ENCODE measurements at regions not wholly inside any gene's neighbourhood (a gene's known extent, or its start where the extent isn't known, plus 50 kb on each side); places are given as distances from the start of the nearest gene placed in this dataset.
"Not testable (repeated sequence)": the region's sequence is repeated elsewhere in the genome, so short reads cannot be mapped to it uniquely, and the experiment has no call there.

DNA sequence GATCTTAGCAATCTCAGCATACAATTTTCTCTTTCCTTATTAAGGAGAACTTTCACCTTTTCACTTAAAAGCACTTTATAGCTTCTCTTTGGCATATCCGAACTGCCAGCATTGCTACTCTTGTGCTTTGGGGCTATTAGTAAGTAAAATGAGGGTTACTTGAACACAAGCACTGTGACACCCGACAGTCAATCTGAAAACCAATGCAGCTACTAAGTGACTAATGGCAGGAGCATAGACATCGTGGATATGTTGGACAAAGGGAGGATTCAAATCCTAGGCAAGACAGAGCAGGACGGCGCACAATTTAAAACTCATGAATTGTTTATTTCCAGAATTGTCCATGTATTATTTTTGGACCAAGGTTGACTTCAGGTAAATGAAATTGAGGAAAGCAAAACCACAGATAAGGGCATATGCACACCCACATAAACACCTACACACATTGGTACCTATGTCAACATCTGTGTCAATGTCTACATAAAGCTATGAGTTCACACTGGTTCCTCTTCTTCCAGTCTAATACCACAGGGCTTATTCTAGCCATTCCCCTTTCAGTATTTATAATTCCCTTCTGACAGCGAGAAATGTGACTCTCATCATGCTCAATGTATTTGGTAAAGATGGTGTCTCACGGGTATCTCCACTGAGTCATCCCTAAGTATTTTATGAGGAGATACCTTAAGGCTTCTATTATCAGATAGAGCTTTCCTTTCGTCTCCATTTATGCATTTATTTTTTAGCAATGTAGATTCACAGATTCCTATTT lies 75.3 kb upstream of the RALGPS2 start:
- no peaks in the 10 kb centered on the region for H3K27me3 ChIP-seq
- no peaks in the 10 kb centered on the region for H3K36me3 ChIP-seq
- H3K9me3 ChIP-seq, result no peaks in the 10 kb centered on the region
- no peak overlapping the region for H3K4me3 ChIP-seq
- DNase-seq, result no peak

DNA sequence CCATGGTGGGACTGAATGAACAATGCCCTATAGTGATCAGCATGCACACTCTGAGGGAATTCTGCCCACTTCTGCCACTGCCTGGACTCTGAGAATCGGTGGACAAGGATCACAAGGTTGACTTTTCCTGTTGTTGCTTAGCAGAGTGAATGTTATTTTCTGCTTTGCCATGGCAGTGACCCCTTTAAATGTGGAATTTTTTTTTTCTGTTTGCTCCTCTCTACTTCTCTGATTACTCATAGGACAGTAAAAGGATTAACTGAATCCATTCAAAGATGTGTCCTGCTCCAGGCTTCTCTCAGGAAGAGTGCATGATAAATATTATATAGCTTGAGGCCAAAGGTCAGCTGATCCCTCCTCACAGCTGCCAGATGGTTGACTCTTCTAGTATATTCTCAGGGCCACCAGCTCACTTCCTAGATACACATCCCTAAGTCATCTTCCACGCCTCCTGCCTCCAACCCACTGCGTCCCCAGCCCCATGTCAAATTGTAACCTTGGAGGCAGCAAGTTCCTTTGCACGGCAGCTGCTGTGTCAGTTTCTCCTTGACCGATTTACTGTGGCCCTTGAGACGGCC lies 74.0 kb upstream of the RALGPS2 start:
- Histone ChIP-seq H3K36me3 (no peaks in the 10 kb centered on the region), H3K9me3 (no peaks in the 10 kb centered on the region), H3K27me3 (no peaks in the 10 kb centered on the region), H3K4me3 (no peak overlapping the region)
- peak; percentile 48 for DNase-seq

DNA sequence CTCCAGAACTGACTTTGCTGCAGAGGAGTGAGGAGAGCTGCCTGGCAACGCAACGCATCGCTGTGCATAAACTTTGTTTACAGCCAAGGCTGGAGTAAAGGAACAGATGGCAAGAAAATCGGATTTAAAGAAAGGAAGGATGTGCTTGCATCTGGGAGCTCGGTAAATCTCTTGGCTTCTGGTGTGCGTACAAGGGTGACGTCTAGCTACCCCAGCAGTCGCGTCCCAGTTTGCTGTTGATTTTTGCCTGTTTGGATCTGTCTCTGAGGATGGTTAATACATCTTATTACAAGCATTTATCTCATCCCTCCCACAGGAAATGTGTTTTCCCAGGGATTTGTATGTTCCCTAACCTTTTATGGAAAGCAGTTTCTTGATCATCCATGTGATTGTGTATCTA lies 73.3 kb upstream of the RALGPS2 start:
- Histone ChIP-seq H3K36me3 (no peaks in the 10 kb centered on the region), H3K27me3 (no peaks in the 10 kb centered on the region), H3K9me3 (no peaks in the 10 kb centered on the region), H3K4me3 (no peak overlapping the region)
- DNase-seq, result no peak

DNA sequence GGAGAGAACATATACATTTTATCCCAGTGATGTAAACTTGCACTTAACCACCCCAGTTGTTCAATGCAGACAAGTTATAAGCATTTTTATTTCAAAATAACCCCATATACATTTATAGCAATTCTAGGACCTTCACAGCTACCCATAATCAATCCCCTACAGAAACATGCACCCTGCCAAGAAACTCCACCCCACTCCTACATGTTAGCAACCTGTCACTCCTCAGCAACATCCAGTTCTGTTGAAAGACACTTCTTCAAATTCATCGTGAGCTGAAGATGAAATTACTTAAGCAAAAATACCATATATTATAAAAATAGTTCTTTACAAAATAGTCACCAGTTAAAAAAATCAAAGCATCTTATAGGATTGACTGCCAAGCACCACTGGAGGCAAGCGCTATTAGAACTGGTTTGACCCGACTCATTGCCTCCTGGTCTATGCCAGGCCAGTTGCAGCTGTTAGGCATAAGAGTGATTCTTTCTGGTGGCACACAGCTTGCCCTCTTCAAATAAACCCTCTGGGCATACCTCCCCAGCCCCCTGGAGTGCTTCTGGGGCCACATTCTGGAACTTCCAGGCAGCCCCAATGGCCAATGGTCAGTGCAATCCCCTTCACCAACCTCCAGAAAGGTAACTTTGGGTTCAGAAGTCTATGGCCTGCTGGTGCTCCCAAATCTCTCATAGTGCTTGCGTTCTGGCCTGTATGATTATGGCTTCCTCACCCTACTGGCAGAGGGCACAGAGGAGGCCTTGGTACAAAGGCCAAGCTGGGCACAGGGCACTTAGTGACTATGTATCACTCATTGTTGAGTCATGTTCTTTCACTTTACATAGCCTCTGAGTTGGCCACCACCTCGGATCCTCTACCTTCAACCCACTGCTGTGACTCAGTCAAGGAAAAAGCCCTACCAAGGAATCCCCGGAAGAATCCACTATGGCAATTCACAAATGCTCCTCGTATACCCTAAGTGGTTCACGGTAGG lies 72.2 kb upstream of the RALGPS2 start:
- H3K4me3 ChIP-seq, result no peak overlapping the region
- DNase-seq, result peak; percentile 94
- H3K9me3 ChIP-seq, result no peaks in the 10 kb centered on the region
- no peaks in the 10 kb centered on the region for H3K27me3 ChIP-seq
- H3K36me3 ChIP-seq, result no peaks in the 10 kb centered on the region

DNA sequence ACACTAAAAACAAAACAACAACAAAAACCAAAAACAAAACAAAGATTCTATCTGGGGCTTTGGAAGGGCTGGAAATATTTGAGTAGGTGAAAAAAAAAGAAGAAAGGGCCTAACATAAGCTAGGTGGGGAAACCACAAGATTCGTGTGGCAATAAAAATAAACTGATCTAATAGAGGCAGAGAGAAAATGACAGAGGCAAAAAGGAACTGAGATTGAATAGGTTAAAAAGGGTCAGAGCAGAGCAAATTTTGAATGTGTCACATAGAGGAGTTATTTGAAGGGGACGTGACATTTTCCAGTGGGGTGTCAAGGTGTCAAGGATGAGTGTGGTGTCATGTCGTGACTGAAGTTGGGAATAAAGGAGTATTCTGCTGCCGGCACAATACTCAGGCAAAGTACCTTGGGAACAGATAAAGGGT lies 65.2 kb upstream of the RALGPS2 start:
- Histone ChIP-seq H3K36me3 (no peaks in the 10 kb centered on the region), H3K9me3 (no peaks in the 10 kb centered on the region), H3K27me3 (no peaks in the 10 kb centered on the region), H3K4me3 (no peak overlapping the region)
- DNase-seq, result no peak

DNA sequence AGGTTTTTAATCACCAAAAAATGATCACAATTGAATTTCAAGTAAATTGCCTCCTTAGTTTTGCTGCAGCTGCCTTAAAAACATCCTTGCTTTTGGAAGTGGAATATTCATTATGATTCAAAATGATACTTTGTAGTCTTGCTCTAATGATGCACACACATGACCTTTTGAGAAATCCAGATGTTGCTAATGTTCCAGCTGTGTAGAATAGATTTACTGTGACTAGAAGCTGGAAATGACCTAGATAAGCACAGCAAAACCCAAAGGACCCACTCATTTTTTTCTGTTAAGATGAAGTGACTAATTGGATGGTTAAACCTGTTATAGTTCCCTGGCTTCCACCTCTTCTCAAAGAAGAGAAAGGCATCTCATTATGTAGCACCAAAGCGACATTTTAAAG lies 64.6 kb upstream of the RALGPS2 start:
- H3K4me3 ChIP-seq, result no peak overlapping the region
- H3K9me3 ChIP-seq, result no peaks in the 10 kb centered on the region
- H3K36me3 ChIP-seq, result no peaks in the 10 kb centered on the region
- no peaks in the 10 kb centered on the region for H3K27me3 ChIP-seq
- no peak for DNase-seq

DNA sequence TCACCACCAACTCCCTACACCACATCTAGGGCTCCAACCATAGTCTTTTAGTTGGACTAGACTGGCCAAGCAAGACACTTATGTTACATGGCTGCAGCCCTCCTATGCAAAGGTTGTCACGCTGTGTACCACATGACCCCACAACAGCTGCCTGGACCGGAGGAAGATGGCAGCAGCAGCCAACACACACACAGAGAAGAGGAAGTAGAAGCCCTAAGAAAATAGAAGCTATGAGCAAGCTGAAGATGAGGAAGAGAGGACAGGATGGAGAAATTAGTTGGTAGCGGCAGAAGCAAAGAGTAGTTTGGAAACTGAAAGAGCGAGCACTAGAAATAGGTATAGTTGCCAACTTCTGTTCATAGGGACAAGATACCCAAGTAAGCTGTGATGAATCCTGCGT lies 60.8 kb upstream of the RALGPS2 start:
- H3K27me3 ChIP-seq, result no peaks in the 10 kb centered on the region
- H3K9me3 ChIP-seq, result no peaks in the 10 kb centered on the region
- no peaks in the 10 kb centered on the region for H3K36me3 ChIP-seq
- H3K4me3 ChIP-seq, result no peak overlapping the region
- no peak for DNase-seq

DNA sequence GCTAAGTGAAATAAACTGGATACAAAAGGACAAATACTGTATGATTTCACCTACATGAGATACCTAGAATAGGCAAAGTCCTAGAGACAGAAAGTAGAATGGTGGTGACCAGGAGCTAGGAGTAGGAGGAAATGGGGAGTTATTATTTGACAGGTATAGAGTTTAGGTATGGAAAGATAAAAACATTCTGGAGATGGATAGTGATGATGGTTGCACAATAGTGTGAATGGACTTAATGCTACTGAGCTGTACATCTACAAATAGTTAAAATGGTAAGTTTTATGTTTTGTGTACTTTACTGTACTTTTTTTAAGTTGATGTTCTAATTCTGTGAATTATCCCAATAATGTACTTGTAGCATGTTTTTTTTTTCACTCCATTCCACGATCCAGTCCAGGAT lies 59.5 kb upstream of the RALGPS2 start:
- peaks cover 3% of the 10 kb centered on the region; the same call in 1 of the 2 replicates for H3K9me3 ChIP-seq
- no peak for DNase-seq
- no peaks in the 10 kb centered on the region for H3K27me3 ChIP-seq
- no peak overlapping the region for H3K4me3 ChIP-seq
- H3K36me3 ChIP-seq, result no peaks in the 10 kb centered on the region

DNA sequence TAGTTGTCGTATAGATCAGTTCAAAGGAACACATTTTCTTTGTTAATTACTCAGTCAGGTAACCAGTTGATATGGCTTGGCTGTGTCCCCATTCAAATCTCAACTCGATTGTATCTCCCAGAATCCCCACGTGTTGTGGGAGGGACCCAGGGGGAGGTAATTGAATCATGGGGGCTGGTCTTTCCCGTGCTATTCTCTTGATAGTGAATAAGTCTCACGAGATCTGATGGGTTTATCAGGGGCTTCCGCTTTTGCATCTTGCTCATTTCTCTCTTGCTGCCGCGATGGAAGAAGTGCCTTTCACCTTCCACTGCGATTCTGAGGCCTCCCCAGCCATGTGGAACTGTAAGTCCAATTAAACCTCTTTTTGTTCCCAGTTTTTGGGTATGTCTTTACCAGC lies 58.2 kb upstream of the RALGPS2 start:
- H3K36me3 ChIP-seq, H3K9me3 ChIP-seq, DNase-seq, H3K4me3 ChIP-seq, H3K27me3 ChIP-seq: not testable (repeated sequence)

DNA sequence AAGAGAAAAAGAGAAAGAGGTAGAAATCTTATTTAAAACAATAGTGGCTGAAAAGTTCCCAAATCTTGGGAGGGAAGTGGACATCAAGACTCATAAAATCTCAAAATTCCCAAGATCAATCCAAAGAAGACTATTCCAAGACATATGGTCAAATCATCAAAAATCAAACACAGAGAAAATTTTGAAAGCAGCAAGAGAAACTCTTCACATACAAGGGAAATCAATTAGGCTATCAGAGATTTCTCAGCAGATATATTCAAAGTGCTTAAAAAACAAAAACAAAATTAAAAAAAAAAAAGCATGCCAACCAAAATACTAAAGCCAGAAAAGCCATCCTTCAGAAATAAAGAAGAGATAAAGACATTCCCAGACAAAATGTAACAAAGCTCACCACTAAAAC lies 52.6 kb upstream of the RALGPS2 start:
- Histone ChIP-seq H3K27me3 (no peaks in the 10 kb centered on the region), H3K4me3 (no peak overlapping the region), H3K9me3 (peaks cover 45% of the 10 kb centered on the region), H3K36me3 (no peaks in the 10 kb centered on the region)
- DNase-seq, result no peak

DNA sequence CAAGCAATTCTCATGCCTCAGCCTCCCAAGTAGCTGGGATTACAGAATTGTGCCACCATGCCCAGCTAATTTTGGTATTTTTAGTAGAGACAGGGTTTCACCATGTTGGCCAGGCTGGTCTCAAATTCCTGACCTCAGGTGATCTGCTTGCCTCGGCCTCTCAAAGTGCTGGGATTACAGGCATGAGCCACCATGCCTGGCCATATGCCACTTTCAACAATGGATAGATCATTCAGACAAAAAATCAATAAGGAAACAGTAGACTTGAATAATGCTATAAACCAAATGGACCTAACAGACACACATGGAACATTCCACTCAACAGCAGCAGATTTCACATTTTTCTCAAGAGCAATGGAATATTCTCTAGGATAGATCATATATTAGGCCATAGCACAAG lies 50.5 kb upstream of the RALGPS2 start:
- not testable (repeated sequence) for H3K36me3 ChIP-seq, H3K27me3 ChIP-seq, H3K4me3 ChIP-seq, DNase-seq
- peaks cover 45% of the 10 kb centered on the region for H3K9me3 ChIP-seq

Measured in MG63 (cell line).